NCI-H2227 treated with DMSO at 0.1 percent for 48 hours (cell line): ENCODE measurements at regions not wholly inside any gene's neighbourhood (a gene's known extent, or its start where the extent isn't known, plus 50 kb on each side); places are given as distances from the start of the nearest gene placed in this dataset.

Experiments
- DNase-seq: peaks from one replicate; lab custom pipeline; 2025; lab: John Stamatoyannopoulos, UW

GRCh38 chr1:93744299-93744988, 62.8 kb upstream of the BCAR3 start:
- DNase-seq, result no peak

- DNase-seq, result no peak
Measured at GRCh38 chr1:93743465-93743864, 61.8 kb upstream of the BCAR3 start.

GRCh38 chr1:93740601-93741031, 59.0 kb upstream of the BCAR3 start:
- no peak for DNase-seq

GRCh38 chr1:93740157-93740556, 58.5 kb upstream of the BCAR3 start:
- DNase-seq, result no peak

- no peak for DNase-seq
Measured at GRCh38 chr1:93739472-93739871, 57.8 kb upstream of the BCAR3 start.

GRCh38 chr1:93738926-93739325, 57.3 kb upstream of the BCAR3 start:
- no peak for DNase-seq

GRCh38 chr1:93738075-93738622, 56.5 kb upstream of the BCAR3 start:
- no peak for DNase-seq

- DNase-seq, result no peak
Measured at GRCh38 chr1:93735722-93736121, 54.1 kb upstream of the BCAR3 start.

GRCh38 chr1:93734999-93735398, 53.4 kb upstream of the BCAR3 start:
- DNase-seq, result no peak

GRCh38 chr1:93733340-93733739, 51.7 kb upstream of the BCAR3 start:
- no peak for DNase-seq

- no peak for DNase-seq
Measured at GRCh38 chr1:93732514-93732913, 50.9 kb upstream of the BCAR3 start.
